ENCODE measurements at regions not wholly inside any gene's neighbourhood (a gene's known extent, or its start where the extent isn't known, plus 50 kb on each side); places are given as distances from the start of the nearest gene placed in this dataset.
"Not testable (repeated sequence)": the region's sequence is repeated elsewhere in the genome, so short reads cannot be mapped to it uniquely, and the experiment has no call there.

DNA sequence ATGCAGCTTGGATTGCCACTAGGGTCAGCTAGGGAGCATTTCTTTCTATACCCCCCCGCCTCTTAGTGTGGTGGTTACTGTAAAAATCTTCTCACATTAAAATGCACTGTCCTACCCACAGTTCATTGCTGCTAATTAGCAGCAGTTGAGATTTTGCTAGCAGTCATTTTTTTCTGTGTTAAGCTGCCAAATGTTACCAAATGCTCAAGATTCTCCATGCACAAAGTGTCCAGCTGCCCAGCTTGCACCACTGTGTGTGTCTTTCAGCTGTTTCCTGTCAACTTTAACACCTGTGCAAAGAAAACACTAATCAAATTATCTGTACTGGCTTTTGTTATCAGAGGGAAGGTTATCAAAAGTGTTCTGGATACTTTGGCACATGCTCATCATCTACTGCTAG is 679.3 kb downstream of the NR4A2 start:
- DNase-seq, result no peak

DNA sequence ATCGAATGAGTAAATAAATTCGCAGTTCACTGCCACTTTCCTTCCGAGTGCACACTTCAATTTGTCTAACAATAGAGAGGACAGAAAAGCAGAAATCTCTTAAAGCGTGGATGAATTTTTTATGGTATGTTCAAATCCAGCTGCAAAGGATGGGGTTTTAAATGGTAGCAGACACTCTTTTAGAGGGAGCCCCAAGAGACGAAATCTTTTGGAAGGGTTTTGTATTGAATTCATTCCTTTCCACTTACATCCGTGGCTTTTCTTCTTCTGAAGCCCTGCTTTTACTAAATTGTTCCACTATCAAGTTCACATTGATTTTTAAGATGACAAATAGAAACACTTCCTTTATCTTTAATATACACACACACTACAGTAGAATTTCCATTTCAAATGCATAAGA is 680.7 kb downstream of the NR4A2 start:
- DNase-seq, result no peak

DNA sequence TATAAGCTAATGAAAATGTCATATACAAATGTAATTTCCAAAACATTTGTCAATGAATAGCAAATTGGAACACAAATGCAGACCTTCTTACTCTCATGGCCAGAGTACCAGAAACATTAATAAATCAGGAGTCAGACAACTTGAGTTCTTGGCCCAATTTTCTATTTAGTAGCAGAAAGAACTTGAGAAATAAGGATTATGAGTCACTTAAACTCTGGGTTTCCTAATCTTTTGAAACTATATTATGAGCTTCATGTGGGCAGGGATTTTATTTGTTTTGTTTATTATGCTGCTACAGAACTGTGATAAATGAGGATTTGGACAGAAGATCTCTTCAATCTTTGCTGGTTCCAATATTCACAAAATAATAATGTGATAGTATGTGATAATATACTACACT is 686.7 kb downstream of the NR4A2 start:
- no peak for DNase-seq

DNA sequence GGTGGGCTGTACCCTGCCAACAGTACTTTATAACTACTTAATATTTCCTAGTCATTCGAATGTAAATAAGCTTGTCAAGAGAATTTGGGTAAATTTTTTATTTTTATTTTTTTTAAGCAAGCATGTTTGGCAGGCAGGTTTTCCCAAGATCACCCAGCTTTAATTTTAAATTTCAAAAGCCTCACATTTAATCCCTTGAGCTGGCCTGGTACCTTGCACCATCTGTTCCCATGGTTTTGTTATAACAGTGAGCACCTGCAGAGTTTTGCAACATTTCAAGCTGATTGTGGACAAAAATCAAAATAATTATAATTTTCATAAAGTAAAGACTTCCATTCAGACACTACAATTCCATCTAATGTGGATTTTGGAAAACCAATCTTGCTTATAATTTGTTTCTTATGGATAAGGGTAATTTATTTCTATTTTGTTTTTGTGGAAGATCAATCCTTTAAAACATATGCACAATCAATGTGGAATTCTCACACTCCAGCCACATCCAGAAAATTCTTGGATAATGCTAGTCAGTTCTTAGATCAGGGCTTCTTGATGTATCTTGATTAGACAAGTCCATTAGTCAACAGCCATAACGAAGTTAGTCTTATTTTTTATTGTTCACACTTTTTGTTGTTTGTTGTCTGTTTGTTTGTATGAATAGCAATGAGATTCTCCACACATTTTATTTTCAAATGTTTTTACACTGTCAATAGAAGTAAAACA is 689.3 kb downstream of the NR4A2 start:
- DNase-seq, result no peak

DNA sequence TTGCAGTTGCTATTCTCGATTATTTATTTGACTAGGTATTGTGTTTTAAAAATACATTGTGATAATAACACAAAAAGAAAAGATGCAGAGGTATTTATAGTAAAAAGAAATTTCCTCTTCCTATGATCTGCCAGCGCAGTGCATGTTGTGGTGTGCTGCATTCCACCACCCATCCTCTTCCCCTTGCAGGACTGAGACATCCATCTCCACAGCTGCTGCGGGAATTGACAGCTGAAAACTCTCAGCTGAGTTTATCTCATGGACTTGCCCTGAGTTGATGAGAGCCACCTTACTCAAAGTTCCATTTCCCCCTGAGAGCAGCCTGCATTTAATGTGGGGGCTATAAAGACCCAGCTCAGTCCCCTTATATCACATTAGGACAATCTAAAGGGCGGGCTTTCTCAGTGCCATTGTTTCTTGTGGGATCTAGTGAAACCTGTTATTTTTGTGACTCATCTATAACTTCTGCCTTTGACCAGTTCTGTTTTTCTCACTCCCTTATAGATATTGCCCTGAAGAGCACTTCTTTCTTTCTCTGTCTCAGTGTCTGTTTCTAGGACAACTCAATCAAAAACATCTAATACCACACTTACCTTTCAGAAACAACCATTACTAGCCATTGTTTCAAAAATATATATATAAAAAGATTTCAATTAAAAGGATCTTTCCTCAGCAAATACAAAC is 698.5 kb downstream of the NR4A2 start:
- no peak for DNase-seq

DNA sequence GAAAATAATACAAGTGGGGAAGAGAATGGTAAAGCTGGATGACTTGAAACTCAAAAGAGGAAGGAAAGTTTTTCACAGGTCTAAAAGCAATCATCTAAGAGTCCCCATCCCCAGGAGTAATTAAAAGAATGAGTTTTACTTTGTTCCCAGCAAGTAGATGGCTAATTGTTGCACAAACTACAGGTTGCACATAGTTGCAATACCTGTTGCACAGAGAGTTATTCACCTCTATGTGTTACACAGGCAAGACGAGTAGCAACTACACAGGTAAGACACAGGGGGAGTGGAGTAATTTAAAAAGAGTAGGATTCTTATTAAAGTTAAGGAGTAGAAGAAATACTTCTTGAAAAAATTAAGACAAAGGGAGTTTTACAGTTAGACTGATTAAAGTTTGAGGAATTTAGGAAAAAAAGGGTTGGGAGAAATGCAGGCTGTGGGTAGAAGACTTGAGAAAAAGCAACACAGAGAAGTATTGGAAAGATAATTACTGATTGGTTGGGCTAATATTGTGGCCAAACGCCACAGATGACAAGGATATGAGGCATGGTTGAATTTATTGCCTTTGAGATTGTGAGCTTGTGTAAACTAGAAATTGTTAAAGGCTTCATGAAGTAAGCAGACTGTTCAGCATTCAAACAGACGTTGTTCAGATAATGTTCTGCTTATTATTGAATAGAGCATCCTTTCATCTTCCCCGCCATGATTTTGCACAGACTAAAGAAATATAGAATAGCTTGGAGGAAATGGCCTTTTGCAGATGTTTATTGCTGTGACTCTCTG is 699.3 kb downstream of the NR4A2 start:
- DNase-seq, result no peak

DNA sequence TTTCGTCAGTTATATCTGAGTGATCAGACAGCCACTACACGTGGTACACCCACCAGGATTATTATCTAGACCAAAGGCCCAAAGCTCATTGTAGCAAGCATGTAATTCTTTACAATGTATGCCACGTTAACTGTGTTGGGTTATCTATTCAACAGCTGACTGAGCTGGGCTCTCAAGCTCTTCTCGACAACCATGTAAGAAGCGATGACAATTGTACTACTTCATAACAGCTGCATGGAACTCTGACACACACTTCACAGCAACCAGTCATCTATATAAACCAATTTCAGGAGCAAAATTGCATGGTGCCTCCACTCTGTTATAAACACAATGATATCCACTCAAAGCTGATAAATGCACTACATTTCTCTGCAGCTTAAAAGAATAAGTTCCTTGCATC is 701.8 kb downstream of the NR4A2 start:
- no peak for DNase-seq

DNA sequence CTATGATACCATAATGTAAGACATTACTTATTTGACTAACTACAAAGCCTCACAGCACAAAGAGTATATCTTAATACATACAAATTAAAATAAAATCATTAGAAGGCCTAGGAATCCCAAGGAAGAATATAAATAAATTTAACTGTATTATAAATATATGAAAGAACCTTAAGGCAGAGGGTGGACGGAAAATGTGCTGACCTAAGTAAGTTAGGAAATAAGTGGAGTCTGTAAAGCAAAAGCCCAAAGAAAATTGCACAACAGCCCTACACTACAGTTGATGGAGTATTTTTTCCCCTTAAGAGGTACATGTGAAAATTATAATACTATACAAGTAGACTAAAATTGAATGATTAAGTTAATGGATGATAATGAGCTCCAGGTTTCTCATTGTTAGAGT is 710.1 kb downstream of the NR4A2 start:
- DNase-seq, result no peak

DNA sequence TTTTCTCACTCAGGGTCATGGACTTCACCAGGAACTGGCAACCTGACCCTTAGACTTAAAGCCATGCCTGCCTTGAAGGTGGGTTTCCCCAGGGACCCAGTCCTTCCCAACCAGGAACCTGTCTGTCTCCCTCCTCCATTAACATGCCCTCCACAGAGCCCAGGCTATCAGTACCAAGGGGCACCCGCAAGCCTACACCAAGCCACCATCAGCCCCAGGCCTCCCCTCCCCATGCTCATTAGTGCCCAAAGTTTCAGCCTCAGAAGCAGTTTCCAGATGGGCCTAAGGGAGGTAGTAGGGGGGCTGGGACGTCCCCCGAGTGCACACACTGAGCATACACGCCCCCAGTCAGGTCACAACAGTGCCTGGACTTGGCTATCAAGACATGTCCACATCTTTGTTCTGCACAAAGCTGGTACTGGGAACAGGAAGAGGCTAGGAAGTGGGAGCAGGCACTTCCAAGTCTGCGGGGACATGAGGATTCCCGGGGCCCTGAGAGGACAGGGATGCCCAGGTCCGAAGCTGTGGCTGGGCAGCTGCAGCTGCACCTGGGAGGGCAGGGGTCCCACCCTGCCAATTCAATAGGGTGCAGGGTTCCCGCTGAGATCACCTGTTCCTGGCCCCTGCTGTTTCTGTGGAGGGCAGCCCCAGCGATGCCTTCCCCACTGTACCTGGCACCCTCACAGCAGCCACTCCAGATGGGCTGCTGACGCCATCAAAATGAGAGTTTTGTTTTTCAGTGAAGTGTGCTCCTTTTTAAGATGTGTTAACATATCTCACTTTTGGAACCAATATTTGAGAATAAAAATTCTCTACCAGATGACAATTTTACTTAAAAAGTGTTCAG is 731.4 kb downstream of the NR4A2 start:
- no peak for DNase-seq

DNA sequence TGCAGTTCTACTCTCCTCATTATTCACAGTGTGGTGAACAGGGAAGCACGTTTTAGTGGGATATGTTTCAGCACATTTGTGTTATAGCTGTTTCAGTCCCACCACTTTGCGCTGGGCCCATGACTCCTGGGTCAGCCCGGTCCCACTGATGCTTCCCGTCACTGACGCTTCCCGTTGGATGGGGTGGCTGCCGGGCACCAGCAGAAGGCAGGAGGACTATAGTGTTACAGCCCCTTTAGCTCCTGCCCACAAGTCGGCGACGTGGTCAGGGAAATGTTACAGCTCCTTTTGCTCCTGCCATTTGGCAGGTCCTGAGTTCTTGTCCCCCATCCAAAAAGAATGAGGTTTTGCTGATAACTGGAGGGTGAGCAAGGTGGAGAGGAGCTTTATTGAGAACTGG is 732.2 kb downstream of the NR4A2 start:
- DNase-seq, result no peak

DNA sequence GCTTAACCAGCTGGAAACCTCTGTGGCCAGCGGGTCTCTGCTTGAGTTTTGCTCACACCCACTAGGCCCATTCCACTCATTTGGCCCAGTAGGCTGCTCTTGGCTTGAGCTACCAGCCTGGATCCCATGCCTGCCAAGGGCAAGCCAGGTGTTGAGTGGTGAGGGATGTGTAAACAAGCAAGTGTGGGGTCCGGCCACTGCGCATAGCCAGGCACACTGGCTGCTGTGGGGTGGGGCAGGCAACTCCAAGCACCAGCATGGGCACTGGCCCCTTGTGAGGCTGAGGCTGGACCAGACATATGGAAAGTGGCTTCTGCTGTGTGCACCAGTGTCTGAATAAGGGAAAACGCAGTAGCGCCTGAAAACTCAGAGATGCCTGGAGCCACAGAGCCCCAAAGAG is 732.7 kb downstream of the NR4A2 start:
- DNase-seq, result no peak

DNA sequence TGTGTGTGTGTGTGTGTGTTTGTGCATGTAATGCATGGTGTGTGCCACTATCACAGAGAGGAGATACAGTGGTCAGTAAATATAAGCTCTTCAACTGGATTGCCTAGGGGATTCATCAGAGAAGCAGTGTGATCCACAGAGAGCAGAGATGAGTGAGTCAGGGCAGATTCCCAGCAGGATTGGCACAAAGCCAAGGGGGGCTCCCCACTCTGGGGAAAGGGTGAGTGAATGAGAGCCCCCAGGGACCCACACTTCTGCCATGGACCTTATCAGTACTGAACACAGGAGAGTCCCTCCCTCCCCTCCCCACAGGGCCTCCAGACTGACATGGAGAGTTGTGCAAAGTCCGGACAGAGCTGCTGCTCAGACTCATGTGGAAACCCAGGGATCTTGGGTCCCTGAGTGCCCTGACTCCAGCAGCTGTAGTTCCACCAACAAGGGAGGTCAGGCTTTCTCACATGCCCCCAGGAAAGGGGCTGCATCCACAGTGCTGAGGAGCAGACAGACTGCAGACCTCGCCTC is 748.8 kb downstream of the NR4A2 start:
- DNase-seq, result no peak

DNA sequence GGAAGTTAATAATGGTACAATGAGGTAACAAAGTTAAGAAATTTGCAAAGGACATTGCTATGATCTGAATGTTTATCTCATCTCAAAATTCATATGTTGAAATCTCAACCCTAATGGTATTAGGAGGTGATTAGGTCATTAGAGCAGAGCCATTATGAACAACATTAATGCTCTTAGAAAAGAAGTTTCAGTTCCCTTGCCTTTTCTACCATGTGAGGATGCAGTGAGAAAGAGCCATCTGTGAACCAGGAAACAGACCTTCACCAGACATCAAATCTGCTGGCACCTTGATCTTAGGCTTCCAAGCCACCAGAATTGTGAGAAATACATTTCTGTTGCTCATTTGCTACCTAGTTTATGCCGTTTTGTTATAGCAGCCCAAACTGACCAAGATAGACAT is 757.6 kb downstream of the NR4A2 start:
- DNase-seq, result no peak

DNA sequence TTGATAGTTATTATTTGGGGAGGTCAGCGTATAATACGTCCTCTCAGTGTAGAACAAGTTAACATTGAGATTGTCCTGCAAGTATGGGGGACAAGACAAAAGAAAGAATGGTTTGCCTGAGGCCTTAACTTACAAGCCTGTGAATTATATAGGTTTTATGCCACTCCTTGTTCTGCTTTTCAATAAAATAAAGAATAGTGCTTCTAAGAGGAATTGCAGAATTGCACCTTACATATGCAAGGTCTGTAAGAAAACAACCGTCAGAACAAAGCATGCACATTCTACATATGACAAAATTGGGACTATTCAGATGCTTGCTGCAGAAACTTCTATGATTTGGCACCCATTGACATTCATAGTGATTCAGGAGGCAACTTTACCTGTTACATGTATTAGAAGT is 785.0 kb downstream of the NR4A2 start:
- DNase-seq, result no peak

DNA sequence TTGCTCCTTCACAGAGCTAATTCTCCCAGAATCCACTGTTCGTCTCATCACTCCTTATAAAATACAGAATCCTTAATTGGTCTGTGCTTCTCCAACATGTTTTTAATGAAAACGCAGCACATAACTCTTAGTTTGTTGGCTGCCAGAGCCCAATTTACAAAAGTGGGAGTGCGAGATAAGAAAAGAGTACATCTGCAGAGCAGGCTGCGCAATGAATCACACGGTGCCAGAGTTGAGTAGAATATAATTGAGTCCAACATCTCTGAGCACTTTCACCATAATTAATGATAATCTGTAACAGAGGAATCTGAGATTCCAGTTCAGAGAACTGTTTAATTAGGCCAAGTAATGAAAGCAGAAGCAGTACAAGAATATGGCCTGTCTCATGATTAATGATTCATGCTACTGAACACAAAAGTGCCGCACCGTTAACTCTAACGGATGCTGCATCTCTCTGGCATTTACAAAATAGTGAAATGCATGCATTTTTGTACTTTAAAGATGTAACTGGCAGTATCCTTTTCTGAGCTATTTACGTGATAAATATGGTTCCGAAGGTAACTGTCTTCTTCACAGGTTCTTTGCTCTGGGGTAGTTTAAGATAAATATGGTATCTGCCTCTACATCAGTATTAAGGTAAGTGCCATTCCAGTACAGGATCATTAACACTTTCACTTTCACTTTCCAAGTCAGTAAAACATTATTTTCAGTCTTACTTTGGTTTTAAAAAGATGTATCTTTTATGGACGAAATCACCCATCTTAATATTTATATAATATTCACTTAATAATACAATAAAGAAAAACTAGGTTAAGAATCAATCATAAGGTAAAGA is 785.6 kb downstream of the NR4A2 start:
- no peak for DNase-seq

DNA sequence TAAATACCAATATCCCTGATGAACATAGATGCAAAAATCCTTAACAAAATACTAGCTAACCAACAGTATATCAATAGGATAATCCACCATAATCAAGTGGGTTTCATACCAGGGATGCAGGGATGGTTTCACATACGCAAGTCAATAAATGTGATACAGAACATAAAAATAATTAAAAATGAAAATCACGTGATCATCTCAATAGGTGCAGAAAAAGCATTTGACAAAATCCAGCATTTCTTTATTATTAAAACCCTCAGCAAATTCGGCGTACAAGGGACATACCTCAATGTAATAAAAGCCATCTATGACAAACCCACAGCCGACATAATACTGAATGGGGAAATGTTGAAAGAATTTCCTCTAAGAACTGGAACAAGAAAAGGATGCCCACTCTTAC is 793.5 kb downstream of the NR4A2 start:
- DNase-seq, result not testable (repeated sequence)

DNA sequence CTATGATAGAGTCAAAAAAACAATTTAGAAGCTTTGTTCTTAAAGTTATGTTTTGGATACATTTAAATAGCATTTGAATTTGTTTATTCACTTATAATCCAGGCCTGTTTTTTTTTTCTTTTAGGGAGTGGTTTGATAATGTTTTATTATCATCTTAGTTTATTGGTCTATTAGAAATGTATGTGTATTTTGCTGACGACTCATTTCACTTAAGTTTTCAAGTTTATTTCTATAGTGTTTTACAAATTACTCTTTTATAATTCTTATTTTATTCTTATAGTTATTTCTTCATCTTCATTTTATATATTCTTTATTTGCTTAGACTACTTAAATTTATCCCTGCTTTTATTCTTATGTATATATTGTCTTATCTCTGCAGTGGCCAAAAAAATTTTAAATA is 804.5 kb downstream of the NR4A2 start:
- DNase-seq, result no peak

DNA sequence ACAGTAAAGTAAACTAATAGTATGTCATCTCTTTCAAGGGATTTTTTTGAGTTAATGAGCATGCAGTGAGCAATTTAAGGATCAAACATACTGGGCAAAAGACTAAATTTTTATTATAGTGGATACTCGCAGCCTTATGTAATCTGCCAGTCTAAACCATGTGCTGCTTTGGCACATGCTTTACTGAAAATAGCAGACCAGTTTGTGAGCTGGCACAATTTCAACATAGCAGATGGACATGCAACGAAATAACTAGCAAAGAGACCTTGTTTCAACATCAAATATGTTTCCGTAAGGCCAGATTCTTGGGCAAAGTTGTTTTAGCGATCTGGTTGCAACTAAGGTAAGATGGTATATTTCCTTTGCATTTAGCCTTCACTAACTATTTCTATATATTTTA is 807.3 kb downstream of the NR4A2 start:
- DNase-seq, result no peak

DNA sequence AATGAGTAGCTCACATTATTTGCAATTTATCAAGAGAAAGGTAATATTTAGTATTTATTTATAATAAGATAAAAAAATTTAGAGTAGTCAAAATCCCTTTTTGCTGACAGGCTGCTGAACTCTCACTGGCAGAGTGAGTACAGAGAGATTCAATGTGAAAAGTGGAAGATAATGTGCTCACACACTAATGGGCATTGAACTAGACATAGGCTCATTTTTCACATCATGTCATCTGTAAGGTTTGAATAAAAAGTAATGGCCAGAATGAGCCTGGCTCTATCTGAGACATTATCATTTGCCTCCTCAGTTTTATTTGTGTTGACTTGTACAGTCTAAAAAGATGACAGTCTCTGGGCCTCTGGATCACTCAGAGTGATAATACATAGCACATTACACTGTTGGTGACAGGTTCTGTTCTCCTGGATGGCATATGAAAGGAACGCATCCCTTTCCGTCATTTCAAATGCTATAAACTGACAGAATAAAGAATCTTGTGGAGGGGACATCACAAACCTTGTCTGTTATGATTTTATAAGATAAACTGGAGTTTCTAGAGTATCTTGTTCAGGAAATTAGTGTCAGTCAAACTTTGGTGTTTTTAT is 812.9 kb downstream of the NR4A2 start:
- DNase-seq, result no peak

DNA sequence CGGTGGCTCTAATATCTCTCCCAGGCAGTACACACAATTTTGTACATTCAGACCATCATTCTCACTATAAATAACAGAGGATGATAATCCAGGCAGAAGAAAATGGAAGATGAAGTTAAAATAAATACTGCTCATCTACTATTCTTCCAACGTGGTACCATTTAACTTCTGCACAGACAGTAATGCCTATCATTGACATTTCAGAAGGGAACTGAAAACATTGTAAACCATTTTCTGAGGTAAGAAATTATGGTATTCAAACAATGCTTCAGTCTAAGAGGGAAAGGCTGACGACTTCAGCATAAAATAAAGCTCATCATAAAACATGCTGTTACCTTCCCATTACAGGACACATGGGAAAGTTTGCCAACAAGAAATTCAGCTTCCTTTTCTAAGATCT is 814.4 kb downstream of the NR4A2 start:
- DNase-seq, result no peak

DNA sequence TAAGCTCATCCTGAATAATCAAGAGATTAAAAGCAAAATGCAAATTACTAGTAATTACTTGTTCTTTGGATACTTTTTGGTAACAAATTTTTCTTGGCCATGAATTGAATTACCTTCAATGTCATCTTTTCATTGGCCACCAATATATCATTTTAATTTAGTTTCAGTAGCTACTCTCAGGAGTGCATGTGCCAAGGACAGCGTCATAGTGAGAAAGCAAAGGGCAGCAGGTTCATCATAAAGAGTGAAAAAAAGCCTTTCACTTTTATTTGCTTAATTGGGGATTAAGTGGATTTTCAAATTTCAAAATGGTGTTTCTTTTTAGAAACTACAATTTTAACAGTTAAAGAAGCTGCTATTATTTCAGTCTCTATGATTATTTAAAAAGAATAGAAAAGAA is 815.2 kb downstream of the NR4A2 start:
- DNase-seq, result no peak

DNA sequence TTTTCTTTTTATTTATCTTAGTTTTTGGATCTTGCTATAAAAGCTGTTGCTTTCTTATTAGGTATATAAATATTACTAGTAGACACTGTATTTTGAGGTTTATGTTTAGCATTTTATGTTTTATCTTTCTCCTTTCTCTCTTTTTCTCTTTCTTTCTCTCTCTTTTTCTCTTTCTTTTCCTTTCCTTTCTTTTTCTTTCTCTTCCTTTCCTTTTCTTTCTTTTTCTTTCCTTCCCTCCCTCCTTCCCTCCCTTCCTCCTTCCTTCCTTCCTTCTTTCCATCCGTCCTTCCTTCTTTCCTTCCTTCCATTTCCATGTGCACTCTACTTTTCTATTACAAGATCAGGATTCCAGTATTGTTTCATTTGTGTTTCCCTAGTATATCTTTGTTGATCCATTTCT is 814.8 kb downstream of the KCNJ3 start:
- no peak for DNase-seq
